ENCODE measurements at regions not wholly inside any gene's neighbourhood (a gene's known extent, or its start where the extent isn't known, plus 50 kb on each side); places are given as distances from the start of the nearest gene placed in this dataset.
A peak's percentile ranks its signal among the peaks of the same experiment; 100 is the strongest.

DNA sequence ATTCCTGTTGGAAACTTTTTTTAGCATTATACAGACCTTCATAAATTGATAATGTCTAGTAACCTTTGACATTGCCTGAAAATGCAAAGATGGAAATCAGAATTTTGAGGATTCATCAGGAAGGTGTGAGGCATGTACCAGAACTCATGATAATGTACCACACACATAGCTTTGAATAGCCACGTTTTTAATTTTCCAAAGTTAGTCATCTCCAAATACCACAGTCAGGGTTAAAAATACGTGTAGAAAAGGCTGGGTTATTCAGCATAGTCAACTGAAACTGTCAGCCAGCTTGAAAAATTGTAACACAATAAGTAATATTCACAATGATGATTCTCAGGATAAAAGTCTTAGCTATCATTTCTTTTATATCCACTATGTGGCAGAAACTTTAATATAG is 102.0 kb upstream of the THRB start:
- DNase-seq: no peak

DNA sequence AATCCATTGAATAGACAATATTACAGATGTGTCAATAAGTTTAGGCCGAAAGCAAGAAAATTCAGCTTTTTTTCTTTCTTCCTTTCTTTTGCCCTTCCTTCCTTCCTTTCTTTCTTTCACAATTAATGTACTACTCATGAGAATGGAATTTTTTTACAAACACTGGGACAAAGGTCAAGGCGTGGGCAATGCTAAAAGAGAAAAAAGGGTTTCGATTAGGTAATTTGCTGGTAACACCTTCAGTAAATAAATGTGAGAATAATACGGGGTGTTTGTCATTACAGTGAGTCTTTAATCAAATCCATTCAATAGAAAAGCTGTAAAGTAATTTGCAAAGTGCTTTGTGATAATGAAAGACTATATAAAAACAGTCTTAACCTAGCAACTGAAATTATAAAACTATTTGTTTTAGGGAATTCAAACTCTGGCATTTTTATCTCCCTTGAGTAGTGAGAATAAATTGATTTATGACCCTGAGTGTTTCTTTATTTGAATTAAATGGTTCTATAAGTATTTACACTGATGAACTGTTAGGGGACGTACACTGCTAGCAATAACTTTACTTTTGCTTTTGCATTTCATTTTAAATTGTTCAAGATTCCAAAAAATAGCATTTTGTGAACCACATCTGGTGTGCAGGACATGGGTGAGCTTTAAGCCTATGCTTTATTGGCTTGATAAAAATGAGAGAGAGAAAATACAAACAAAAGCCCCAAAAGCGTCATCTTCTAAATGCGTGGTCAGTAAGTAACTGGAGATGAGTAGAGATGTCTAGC is 104.2 kb upstream of the THRB start:
- DNase-seq: no peak

DNA sequence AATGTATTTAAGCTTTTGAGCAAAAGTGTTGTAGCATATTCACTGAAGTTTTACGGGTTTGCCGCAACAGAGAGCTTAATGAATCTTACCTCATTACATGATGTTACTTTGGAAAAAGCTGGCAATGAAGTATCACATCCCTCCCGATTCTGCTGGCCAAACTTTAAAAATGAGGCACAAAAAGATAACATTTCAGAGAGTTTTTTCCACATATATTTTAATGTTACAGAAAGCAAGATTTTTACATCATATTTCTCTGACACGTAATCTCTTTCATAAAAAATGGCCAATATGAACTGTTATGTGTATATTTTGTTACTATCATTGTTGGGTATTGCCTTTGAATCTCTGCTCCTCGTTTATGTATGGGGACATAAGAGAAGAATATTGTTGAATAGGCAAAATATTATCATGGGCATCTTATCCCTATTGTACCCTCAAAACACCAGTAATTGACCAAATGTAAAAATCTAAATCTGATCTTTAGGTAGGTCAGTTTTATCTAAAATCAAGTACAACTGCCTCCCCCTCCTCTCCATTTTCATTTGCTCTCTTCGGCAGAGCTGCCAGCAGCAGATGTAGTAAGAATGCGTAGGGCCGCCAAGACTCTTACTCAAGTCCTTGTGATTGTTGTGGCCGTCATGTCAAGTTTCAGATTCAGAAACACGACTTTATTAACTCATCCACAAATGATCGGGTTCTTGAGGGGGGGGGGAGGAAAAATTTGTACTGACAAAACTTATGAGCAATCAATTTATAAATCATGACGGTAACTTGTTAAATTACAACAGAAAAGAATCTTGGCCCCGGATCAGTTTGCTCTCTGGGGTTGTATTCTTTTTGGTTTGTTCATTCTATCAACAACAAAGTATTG is 106.7 kb upstream of the THRB start:
- DNase-seq: no peak

DNA sequence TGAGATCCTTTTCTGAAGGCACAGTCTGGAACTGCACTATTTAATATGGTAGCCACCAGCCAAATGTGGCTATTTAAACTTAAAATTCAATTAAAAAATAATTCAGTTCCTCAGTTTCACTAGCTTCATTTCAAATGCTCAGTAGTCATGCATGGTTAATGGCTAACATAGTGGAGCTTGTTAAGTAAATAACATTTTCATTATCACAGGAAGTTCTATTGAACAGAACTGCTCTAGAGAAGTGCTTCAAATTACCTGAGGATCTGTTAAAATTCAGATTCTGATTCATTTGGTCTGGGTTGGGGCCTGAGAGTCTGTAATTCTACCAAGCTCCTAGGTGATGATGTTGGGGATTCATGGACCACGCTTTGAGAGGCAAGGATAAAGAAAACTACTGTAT is 109.6 kb upstream of the THRB start:
- DNase-seq: no peak

DNA sequence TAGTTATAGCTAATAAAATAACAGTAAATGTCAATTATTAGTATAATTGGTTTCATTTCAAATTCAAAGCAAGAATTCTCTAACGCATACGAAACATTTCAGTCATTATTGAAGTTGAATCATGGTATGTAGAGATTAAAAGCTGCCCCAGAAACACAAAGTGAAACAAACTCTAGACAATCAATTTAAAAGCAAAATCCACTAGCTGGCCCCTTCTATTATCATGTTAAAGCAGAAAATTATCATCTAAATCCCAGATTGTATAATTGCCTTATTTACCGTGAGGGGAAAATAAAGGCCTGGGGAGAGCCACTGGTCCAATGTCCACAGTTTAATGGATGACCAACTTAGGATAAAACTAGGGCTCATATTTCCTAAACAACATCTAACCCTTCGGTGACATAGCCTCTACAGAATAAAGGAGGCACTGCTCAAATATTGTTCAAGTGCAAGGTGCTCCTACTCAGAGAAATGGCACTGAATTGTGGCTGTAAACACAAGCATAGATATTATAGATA is 110.9 kb upstream of the THRB start:
- no peak for DNase-seq

DNA sequence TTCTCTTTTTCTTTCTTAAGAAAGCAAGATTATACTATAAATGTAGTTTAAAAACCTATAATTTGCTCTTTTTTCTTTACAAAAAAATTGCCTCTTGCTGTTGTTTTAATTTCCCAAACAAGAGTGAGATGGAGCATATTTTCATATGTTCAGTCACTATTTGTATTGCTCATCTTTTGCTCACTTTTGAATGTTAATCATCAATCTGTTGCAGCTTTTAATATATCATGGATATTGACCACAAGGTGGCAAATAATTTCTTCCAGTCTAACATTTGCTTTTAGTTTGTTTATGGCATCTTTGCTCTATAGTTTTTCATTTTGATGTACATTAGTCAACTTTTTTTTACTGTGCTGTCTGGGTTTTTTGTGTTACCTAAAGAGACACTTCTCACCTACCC is 112.6 kb upstream of the THRB start:
- no peak for DNase-seq

DNA sequence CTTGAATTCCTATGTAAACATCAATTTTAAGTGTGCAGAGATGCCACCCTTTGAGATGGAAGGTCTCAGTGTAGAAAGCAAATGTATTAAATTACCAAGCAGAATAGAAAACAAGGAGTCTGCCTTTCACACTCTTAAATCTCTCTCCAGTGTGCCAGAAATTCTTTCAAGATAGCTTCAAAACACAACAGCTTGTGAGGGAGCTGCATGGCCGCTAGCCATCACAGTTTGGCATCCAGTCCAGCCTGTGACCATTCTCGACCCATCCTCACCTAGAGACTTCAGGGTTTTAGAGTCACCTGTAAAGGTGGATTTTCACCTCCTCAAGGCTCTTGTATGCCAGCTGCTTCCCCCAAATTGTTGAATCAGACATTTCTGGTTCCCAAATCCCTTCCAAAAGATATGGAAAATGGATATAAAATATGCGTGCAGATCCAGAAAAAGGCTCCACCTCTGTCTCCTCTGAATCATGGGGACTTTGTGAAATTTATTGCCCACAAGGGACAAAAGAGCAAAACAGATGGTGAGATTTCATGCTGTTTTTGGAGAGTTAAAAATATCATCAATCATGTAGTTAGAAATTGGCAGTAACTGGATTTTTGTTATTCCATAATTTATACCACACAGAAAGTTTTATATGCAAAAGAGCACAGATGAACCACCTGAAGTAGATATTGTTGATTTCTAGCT is 114.2 kb upstream of the THRB start:
- no peak for DNase-seq

DNA sequence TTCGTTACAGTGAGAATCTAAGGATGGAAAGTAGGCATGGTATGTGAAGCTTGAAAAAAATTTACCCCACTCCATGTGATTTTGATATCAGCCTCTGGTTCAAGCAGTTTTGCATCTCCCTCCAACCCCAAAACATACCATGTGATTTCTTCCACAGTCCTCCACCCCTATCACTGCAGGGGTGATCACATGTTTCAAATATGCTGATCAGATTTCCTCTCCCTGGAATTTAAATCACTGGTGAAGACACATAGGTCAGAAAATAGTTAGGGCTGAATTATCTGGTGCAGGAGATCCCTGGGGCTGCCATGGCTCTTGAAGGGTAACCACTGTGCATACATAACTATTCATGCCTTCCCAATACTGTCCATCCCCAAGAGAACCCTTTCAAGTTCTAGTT is 119.7 kb upstream of the THRB start:
- DNase-seq: no peak

DNA sequence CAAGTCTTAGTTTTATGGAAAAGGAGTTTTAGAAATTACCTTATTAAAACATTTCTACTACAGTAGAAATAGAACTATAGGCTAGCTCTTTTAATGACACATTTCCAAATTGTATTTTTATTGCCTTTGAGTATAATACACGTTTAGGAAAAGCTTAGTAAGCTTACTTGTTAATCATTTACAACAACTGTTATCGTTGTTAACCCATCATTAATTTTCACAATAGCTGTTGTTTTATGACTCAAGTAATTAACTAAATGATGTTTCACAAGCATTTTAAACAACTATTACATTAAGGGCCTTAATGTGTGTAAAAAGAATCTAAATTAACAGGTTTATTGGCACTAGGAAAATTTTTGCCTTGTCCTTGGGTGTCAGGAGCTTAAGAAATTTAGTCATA is 120.5 kb upstream of the THRB start:
- no peak for DNase-seq

DNA sequence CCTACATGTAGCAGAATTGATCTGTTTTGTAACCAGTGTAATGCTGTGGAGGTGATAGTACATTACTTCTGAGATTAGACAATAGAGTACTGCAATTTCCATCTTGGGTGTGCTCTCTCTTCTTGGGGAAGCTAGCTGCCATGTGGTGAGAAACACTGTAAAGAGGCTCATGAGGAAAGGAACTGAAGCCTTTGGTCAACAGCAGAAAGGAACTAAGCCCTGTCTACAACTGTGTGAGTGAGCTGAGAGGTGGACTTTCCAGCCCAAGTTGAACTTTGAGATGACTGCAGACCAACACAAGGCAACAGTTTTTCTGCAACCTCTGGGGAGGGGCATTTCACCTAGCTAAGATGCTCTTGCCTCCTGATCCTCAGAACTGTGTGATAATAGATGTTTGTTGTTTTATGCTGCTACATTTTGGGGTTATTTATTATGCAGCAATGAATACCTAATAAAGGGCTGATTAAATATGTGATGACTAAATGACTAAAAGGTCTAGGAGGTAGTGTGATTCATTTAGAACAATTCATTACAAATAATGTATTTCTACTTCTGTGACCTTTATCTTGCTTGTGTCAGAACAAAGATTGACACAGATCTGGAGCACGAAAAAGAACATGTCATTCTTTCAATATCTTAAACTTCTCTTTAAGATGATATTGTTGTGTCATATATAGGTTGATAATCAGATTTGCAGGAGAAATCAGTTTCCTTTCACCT is 121.6 kb upstream of the THRB start:
- no peak for DNase-seq

DNA sequence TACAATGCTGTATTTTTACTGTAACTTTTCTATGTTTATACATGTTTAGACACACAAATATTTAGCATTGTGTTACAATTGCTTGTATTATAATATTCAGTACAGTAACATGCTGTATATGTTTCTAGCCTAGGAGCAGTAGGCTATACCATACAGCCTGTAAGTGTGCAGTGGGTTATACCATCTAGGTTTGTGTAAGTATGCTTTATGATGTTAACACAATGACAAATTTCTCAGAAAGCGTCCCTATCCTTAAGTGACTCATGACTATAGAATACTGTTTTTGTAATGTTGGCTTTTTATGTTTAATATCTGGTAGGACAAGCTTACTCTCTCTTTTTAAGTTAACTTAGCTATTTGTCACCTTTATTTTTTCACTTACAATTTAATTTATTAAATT is 127.5 kb upstream of the THRB start:
- DNase-seq: peak; percentile 6

DNA sequence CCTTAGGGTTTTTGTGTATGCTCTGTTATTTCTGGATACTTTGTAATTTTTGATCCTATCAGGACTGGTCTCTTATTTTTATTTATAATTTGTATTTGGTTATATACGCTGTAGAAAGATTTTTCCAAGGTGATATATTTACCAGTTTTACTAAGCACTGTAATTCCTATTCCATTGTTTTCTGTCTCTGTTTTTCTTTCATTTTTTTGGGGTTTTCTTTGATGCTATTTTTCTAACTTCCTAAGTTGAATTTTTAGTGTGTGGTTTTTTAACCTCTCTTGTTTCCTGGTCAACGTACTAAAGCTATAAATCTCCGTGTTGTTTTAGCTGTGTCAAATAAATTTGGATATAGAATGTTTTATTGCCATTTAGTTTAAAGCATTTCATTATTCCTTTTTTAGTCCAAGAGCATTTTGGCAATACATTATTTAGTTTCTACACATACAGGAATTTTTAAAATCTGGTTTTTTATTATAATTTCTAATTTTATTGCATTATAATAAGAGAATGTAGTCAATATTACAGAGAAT is 128.1 kb upstream of the THRB start:
- DNase-seq: no peak

DNA sequence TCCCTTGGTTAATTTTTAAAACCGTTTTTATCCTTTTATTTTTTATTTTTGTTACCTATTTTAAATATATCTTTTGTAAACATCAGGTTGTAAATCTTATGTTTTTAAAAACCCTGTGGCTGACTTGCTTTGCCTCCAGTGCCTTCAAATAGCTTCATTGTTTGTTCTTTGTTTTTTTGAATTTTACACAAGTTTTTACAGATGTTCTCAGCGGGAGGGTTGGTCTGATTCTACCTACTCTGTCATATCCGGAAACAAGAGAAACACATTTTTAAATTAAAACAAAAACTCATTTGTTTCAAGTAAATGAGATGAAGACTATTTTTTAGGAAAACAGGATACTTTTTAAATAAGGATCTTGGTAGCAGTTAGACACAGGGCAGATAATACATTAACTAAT is 129.0 kb upstream of the THRB start:
- no peak for DNase-seq

DNA sequence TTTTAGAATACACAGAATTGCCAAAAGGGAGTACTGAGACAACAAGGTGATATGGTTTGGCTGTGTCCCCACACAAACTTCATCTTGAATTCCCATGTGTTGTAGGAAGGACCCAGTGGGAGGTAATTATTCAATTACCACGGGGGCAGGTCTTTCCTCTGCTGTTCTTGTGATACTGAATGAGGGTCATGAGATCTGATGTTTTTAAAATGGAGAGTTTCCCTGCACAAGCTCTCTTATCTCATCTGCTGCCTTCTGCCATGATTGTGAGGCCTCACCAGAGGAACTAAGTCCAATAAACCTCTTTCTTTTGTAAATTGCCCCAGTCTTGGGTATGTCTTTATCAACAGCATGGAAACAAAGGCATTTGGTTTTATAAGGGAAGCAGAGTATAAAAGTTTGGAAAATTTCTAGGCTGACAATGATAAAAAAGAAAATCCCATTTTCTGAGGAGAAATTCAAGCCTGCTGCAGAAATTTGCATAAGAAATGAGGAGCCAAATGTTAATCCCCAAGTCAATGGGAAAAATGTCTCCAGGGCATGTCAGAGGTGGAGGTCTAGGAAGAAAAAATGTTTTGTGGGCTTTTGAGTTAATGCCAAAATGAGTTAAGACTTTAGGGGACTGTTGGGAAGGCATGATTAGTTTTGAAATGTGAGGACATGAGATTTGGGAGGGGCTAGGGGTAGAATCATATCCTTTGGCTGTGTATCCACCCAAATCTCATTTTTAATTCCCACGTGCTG is 130.5 kb upstream of the THRB start:
- DNase-seq: no peak

DNA sequence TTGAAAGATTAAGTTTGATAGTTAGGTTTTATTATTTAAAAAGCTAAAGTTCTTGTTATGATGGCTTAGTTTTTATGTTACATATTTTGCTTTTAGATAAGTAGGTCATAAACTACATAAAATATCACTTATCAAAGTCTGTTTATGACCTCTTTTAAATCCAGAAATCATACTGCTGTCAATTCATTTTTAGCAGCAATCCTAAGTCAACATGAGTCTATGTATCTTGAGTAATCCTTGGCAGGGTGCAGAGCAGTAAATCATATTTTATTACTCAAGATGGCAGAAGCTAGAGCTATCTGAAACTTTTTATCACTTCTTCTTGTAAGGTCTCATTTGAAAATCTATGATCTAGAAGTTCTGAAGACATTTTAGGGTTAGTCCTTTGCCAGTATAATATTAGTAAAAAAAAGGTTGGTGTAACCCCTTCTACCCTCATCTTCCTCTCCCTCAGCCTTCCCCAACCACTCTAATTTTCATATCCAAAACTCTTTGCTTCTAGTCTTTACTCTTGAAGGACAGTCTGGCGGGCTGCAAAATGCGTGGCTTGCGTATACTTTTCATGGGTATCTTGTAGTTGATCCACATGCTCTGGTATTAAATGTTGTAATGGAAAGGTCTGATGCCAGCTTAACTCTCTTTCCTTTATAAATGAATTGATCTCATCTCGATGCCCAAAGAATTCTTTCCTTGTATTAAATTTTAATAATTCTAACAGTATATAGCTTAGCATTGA is 134.0 kb upstream of the THRB start:
- no peak for DNase-seq

DNA sequence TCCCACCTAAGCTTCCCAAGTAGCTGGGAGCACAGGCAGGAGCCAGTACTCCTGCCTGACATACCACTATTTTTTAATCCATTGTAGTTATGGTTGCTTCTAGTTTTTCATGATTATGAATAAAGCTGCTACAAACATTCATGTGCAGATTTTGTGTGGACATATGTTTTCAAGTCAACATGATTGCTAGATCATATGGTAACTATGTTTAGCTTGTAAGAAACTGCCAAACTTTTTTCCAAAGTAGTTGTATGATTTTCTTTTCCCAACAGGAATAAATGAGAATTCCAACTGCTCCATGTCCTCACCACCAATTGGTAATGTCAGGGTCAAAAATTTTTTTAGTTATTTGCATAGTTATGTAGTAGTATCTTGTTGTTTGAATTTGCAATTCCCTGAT is 136.8 kb upstream of the THRB start:
- no peak for DNase-seq

DNA sequence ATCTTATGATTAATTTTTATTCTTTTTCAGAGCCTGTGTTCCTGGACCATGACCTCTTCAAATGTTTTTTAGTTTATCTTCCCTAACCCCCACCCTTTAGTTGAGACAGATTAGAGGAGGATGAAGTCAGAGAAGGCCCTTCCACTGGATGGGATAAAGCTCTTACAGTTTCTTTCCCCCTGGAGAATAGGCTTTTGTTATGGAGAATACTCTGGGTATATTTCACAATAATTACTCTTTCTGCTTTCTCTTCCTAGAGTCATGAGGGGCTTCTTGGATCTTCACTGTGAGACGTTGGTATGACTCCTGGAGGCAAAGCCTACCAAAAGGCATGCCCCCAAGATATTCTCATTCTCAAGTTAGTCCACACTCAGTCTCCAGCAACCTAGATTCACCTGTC is 144.4 kb upstream of the THRB start:
- DNase-seq: no peak

DNA sequence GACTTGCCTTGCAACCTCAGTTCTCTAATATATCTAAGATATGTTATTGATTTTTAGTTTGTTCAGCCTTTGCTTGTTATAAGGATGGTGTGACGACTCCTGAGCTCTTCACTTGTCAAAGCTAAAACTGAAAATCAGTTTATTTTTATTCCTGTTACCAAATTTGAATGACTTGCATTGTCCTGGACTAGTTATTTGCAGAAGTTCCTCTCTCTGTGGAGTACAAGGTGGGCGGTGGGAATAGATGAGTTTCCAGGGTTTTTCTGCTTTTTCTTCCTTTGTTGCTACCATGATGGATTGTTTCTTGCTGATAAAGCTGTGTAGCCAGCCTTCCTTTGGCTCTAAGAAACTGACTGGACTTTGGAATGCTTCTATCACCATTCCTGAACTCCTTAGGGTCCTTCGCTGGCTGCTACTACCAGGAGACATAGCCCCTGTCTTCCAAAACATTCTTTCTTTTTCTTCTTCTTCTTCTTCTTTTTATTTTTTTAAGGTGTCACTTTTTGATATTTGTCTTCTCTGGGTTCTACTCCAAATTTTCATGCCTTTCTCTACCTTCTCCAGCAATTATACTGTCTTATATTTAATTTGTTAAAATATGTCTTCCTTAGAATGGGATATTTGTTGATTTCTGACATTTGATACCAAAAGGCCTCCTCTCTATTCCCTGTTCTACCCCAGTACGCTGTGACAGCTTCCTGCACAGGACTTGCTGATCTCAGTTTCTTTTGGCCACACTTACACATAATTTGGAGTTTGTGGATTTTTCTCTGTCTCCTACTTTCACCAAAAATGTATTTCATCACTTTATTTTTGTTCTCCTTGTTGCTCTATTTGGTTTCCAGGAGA is 145.1 kb upstream of the THRB start:
- DNase-seq: no peak

DNA sequence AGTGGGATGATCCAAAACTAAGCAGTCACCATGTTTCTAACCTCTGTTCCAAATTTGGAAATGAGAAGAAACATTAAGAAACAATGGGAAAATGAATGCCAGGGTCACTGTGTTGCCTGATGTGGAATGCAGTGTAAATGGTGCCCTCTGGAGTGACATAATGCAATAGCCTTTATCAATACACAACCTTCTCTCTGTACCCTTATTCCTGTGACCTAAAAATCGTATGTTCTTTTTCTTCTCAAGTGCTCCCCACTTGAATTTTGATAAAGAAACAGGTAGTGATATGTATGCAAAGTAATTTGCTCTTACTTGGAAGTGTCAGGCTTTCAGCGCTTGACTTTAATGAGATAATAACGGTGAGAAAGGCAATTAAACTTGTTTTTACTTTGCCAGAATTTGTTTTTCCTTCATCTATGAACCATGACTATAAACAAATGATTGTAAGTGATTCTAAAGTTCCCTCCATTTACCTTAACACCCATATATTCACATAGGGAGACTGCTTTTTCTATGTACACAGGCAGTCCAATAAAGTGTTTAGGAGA is 145.8 kb upstream of the THRB start:
- peak; percentile 77 for DNase-seq

DNA sequence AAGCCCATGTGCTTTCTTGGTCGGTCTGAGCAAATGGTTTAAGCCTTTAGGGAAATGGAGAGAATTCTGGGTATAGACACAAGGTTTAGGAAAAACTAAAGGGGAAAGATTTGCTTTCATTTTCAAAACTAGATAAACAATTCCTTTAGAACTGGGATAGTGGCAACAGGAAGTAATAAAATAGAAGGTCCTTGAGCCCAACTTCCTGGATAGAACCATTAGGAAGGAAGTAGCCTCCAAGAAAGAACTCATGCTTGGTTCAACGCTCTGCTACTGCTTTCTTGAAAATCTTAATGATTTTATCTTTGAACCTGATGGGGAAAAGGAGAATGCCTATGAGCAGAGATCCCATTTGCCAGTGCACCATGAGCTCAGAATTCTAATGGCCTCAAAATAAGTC is 147.0 kb upstream of the THRB start:
- no peak for DNase-seq

Data from hematopoietic multipotent progenitor cell treated with erythropoietin and hydrocortisone succinate and interleukin-3 and kit ligand, for 8 days (in vitro differentiated cells).